Amniotic epithelial cell (primary cell): ENCODE measurements at regions not wholly inside any gene's neighbourhood (a gene's known extent, or its start where the extent isn't known, plus 50 kb on each side); places are given as distances from the start of the nearest gene placed in this dataset.
"Not testable (repeated sequence)": the region's sequence is repeated elsewhere in the genome, so short reads cannot be mapped to it uniquely, and the experiment has no call there.

Source experiments
- DNase-seq: peaks from one replicate; pipeline ENCODE4 v3.0.0-alpha.2; 2010; ENCODE audit warnings: low read depth

- peak; percentile 76 for DNase-seq
Observed at GRCh38 chr3:194043516-194043915, 92.4 kb upstream of the HES1 start.

GRCh38 chr3:194045289-194045688 lies 90.7 kb upstream of the HES1 start:
- no peak for DNase-seq

- no peak for DNase-seq
Observed at GRCh38 chr3:194045919-194046318, 90.0 kb upstream of the HES1 start.

- no peak for DNase-seq
Observed at GRCh38 chr3:194046531-194046930, 89.4 kb upstream of the HES1 start.

DNA sequence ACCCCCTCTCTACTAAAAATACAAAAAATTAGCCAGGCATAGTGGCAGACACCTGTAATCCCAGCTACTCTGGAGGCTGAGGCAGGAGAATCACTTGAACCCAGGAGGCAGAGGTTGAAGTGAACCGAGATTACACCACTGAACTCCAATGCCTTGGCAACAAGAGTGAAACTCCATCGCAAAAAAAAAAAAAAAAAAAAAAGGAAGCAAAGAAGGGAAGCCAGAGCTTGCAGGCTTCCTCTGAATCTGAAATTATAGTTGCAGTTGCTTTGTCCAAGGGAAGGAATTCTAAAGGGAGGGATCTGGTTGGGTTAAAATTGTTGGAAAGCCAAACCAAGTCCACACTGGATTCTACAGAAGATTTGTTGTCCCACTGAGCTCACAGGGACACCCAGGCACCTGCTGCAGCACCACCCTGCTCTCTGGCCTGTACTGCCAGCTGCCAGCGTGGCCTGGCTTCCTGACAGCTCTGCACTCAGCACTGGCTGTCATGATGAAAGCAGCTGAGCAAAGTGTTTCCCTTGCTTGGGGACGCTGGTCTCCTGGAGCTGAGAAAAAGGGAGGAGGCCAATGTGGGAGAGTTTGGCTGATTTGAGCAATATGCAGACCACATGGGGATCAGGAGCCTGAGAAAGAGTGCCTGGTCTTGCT lies 88.8 kb upstream of the HES1 start:
- DNase-seq: peak; percentile 50

GRCh38 chr3:194049394-194049793 lies 86.6 kb upstream of the HES1 start:
- DNase-seq: no peak

DNA sequence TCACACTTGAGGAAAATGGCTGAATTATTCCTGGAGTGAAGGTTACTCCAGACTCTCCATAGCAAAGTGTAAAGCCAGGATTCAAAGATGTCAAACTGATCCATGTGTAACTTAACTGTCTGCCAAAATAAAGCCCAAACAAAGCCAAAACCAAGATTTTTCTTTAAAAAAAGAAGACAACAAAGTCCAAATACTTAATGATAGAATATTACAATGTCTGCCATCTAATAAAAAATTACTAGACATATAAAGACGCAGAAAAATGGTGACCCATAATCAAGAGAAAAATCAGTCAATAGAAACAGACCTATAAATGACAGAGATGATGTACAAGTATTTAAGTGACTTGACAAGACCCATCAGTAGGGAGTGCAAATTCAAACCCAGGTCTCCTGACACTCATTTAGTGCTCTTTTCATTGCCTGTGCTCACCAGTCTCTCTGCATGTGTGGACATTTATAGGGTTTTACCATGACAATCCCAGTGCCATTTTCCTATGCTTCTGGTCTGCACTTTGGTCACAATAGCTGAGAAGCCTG lies 85.1 kb upstream of the HES1 start:
- DNase-seq: no peak

- DNase-seq: no peak
Observed at GRCh38 chr3:194051366-194052149, 84.4 kb upstream of the HES1 start.

DNA sequence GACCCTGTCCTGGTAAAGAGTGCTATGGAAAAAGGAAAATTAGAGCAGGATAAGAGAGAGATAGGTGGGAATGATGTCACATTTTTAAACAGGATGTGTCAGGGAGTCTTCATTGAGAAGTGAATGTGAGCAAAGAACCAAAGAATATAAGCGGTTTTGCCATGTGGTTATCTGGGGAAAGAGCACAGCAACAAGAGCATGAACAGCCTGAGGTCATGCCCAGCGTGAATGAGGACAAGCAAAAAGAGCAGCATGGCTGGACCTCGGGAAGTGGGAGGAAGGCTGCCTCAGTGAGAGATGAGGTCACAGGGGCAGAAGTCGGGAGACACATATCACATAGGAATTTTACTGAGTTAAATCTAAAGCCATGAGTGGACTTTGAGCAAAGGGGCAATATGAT lies 82.8 kb upstream of the HES1 start:
- DNase-seq: no peak

GRCh38 chr3:194054016-194054415 lies 81.9 kb upstream of the HES1 start:
- DNase-seq: no peak

DNA sequence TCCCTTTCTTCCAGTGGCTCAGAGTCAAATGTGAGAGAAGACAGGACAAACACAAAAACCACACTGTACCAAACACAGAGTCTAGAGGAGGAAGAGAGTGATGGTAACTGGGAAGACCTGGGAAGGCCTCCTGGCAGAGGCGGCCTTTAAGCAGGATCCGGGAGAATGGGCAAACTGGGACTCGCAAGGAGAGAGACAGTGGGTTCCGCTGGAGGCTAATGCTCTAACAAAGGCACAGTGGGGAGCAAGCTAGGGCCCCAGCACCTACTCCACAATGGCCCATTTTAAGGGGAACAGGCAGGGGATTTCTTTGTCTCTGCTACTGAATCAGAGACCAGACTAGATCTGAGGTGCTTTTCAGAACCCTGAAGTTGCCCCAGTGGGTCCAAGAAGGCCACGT lies 81.4 kb upstream of the HES1 start:
- DNase-seq: no peak

- no peak for DNase-seq
Observed at GRCh38 chr3:194054961-194055360, 81.0 kb upstream of the HES1 start.

DNA sequence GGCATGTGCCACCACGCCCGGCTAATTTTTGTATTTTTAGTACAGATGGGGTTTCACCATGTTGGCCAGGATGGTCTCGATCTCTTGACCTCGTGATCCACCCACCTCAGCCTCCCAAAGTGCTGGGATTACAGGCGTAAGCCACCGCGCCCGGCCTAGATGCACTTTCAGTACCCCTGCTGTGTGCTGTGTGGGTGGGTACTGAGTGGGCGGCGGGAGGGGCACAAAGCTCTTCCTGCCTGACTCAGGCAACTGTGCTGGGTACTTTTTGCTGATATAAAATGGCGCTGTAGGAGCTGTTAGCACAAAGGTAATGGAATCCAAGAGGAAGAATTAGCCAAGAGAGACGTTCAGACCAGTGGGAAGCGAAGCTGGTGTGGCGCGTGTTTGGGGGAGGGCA lies 79.6 kb upstream of the HES1 start:
- not testable (repeated sequence) for DNase-seq

DNA sequence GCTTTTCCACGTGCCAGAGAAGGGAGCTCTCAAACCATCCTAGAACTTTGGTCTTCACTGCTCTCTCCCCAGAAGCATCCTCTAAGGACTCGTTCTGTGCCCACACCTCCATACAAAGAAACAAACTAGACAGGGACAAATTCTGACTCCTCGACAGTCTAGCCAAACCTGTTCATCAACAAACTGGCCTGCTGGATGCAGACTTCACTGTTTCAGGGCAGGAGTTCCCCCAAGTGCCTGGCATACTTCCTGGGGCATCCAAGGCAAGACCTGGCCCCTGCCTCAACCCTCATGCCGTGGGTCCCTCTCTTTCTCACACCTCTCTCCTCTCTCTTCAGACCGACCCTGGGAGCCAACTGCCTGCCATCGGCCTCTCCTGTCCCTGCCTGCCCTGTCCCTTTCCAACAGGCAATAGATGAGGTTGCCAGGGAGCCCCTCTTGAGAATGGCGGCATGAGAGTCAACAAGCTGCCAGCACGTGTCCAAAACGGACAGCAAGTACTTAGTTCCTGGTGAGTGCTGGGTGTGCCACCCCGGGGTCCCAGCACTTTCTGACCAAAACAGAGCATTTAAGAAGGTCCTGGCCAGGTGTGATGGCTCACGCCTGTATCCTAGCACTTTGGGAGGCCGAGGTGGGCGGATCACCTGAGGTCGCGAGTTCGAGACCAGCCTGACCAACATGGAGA lies 79.1 kb upstream of the HES1 start:
- DNase-seq: no peak

- no peak for DNase-seq
Observed at GRCh38 chr3:194057570-194058188, 78.3 kb upstream of the HES1 start.

GRCh38 chr3:194058189-194058571 lies 77.8 kb upstream of the HES1 start:
- DNase-seq: peak; percentile 33

DNA sequence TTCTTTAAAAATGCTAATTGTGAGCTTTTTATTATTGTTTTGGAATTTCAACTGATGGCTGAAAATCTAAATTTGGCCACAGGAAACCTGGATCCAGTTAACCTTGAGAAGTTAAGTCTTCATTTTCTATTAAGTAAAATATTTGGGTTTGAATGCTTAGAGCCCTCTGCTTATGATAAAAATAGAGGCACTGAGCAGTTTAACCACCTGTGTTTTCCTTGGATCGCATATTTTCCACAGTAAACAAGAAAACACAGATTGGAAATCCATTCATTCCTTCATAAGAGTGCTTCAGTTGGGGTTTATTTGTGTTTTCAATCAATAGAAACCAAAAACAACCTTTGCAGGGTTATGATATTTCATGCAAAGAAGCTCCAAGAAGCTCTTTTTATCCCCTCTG lies 77.2 kb upstream of the HES1 start:
- DNase-seq: no peak

- DNase-seq: no peak
Observed at GRCh38 chr3:194061421-194062030, 74.4 kb upstream of the HES1 start.

DNA sequence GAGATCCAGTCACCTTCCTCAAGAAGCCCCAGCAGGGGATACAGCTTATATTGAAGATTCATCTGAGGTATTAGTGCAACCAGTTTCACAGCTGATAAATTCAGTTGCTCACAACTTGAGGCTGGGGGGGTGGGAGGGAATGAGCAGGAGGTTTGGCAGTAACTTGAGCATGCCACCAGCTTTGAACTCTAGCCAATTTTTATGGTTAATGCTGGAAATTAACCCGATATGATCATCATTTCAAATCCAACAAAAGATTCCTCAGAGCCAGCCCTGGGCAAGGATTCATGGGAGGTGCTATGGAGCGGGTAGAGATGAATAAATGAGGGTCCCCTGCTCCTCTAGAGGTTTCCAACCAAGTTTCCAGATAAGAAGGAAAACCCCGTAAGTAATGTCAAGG lies 73.1 kb upstream of the HES1 start:
- DNase-seq: no peak

DNA sequence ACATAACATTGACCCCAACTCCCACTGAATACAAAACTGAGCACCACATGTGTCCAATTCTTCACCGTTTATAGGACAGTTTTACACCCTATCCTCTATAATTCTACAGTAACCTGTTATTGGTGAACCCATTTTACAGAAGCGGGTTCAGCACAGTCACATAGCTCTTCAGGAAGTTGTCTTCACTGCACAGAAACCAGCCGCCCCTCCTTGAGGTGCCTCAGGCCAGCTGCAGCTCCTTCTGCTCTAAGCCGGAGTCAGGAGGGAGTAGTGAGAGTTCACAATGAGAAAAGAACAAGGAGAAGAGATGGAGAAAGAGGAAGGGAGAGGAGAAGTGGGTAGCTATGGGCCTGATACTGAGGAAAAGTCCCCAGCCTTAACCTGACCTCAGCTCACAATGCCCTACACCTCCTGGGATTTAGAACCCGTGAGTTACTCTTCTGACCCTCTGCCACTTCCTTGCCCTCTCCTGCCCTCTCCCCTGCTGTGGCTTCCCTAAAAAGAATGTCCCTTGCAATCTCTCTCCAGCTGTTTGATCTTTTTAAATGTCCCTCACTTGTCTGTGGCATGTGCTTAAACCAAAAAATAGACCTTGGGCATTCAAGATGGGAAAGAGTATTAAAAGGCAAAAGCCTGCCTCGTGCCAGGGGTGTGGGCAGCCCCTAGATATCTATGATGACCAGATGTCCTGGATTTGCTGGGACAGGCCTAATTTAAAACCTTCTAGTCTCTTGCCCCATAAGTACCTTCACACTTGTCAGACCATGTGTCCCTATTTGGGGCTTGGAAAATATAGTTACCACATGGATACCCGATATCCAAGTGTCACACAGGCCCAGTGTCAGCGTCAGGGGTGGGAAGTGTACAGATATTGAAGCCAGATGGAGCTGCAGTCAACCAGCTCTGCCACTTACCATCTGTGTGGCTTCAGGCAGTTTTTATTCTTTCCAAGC lies 71.3 kb upstream of the HES1 start:
- DNase-seq: no peak

DNA sequence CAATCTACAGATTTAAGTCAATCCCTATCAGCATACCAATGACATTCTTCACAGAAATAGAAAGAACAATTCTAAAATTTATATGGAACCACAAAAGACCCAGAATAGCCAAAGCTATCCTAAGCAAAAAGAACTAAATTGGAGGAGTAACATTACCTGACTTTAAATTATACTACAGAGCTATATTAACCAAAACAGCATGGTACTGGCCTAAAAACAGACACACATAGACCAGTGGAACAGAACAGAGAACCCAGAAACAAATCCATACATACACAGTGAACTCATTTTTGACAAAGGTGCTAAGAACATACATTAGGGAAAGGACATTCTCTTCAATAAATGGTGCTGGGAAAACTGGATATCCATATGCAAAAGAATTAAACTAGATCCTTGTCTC lies 68.6 kb upstream of the HES1 start:
- not testable (repeated sequence) for DNase-seq
